ENCODE measurements at regions not wholly inside any gene's neighbourhood (a gene's known extent, or its start where the extent isn't known, plus 50 kb on each side); places are given as distances from the start of the nearest gene placed in this dataset.
"Not testable (repeated sequence)": the region's sequence is repeated elsewhere in the genome, so short reads cannot be mapped to it uniquely, and the experiment has no call there.

- no peak overlapping the region for H3K4me2 ChIP-seq (ENCODE audit: low read length)
- H3F3A ChIP-seq (ENCODE audit: insufficient read depth, low read length, poor library complexity, severe bottlenecking), result no peaks in the 10 kb centered on the region
- no peaks in the 10 kb centered on the region for H3K9me3 ChIP-seq (ENCODE audit: low read length)
- H3K27me3 ChIP-seq (ENCODE audit: insufficient read depth, low read depth, low read length), result no peaks in the 10 kb centered on the region
- TF ChIP-seq, protein P1, sequence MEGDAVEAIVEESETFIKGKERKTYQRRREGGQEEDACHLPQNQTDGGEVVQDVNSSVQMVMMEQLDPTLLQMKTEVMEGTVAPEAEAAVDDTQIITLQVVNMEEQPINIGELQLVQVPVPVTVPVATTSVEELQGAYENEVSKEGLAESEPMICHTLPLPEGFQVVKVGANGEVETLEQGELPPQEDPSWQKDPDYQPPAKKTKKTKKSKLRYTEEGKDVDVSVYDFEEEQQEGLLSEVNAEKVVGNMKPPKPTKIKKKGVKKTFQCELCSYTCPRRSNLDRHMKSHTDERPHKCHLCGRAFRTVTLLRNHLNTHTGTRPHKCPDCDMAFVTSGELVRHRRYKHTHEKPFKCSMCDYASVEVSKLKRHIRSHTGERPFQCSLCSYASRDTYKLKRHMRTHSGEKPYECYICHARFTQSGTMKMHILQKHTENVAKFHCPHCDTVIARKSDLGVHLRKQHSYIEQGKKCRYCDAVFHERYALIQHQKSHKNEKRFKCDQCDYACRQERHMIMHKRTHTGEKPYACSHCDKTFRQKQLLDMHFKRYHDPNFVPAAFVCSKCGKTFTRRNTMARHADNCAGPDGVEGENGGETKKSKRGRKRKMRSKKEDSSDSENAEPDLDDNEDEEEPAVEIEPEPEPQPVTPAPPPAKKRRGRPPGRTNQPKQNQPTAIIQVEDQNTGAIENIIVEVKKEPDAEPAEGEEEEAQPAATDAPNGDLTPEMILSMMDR (IDR thresholded peaks at IDR 0.05; ENCODE audit: poor library complexity, severe bottlenecking), result no peak
- TF ChIP-seq MXI1 (conservative IDR thresholded peaks at IDR 0.05; ENCODE audit: poor library complexity, severe bottlenecking) (no peak), SMC3 (conservative IDR thresholded peaks at IDR 0.05; ENCODE audit: poor library complexity) (no peak), EP300 (conservative IDR thresholded peaks at IDR 0.05; ENCODE audit: poor library complexity, severe bottlenecking) (no peak), POLR2AphosphoS5 (IDR thresholded peaks at IDR 0.05) (no peak), EZH2 (IDR thresholded peaks at IDR 0.05; ENCODE audit: borderline replicate concordance, insufficient read depth, low read length, poor library complexity, severe bottlenecking) (no peak), TAF1 (IDR thresholded peaks at IDR 0.05; ENCODE audit: low read depth) (no peak), RAD21 (conservative IDR thresholded peaks at IDR 0.05) (no peak)
- TF ChIP-seq, protein P2, sequence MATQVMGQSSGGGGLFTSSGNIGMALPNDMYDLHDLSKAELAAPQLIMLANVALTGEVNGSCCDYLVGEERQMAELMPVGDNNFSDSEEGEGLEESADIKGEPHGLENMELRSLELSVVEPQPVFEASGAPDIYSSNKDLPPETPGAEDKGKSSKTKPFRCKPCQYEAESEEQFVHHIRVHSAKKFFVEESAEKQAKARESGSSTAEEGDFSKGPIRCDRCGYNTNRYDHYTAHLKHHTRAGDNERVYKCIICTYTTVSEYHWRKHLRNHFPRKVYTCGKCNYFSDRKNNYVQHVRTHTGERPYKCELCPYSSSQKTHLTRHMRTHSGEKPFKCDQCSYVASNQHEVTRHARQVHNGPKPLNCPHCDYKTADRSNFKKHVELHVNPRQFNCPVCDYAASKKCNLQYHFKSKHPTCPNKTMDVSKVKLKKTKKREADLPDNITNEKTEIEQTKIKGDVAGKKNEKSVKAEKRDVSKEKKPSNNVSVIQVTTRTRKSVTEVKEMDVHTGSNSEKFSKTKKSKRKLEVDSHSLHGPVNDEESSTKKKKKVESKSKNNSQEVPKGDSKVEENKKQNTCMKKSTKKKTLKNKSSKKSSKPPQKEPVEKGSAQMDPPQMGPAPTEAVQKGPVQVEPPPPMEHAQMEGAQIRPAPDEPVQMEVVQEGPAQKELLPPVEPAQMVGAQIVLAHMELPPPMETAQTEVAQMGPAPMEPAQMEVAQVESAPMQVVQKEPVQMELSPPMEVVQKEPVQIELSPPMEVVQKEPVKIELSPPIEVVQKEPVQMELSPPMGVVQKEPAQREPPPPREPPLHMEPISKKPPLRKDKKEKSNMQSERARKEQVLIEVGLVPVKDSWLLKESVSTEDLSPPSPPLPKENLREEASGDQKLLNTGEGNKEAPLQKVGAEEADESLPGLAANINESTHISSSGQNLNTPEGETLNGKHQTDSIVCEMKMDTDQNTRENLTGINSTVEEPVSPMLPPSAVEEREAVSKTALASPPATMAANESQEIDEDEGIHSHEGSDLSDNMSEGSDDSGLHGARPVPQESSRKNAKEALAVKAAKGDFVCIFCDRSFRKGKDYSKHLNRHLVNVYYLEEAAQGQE (IDR thresholded peaks at IDR 0.05; ENCODE audit: borderline replicate concordance), result no peak
- no peak overlapping the region for H3K9ac ChIP-seq (ENCODE audit: low read length)
- H3K36me3 ChIP-seq (ENCODE audit: insufficient read depth, low read length), result no peaks in the 10 kb centered on the region
- H3K79me2 ChIP-seq (replicated peaks; ENCODE audit: insufficient read depth, low read length), result no peaks in the 10 kb centered on the region
- no peak overlapping the region for H2AFZ ChIP-seq (ENCODE audit: low read depth, low read length)
- no peaks in the 10 kb centered on the region for H3K9me2 ChIP-seq (ENCODE audit: insufficient read depth, low read length)
- H3K27ac ChIP-seq (ENCODE audit: low read length), result no peak overlapping the region
- no peaks in the 10 kb centered on the region for H4K20me1 ChIP-seq (ENCODE audit: insufficient read depth)
- H3K4me3 ChIP-seq (ENCODE audit: low read length), result no peak overlapping the region
Observed at GRCh38 chr7:153217032-153217431, 457.5 kb downstream of the ACTR3B start.

GRCh38 chr7:153224890-153225289 is 465.3 kb downstream of the ACTR3B start:
- no peaks in the 10 kb centered on the region for H3K27me3 ChIP-seq (ENCODE audit: insufficient read depth, low read depth, low read length)
- no peak overlapping the region for H3K4me3 ChIP-seq (ENCODE audit: low read length)
- H3K9ac ChIP-seq (ENCODE audit: low read length), result no peak overlapping the region
- no peaks in the 10 kb centered on the region for H3K9me3 ChIP-seq (ENCODE audit: low read length)
- no peak overlapping the region for H3K4me2 ChIP-seq (ENCODE audit: low read length)
- H3F3A ChIP-seq (ENCODE audit: insufficient read depth, low read length, poor library complexity, severe bottlenecking), result no peaks in the 10 kb centered on the region
- H4K20me1 ChIP-seq (ENCODE audit: insufficient read depth), result no peaks in the 10 kb centered on the region
- H3K36me3 ChIP-seq (ENCODE audit: insufficient read depth, low read length), result no peaks in the 10 kb centered on the region
- no peak overlapping the region for H2AFZ ChIP-seq (ENCODE audit: low read depth, low read length)
- H3K79me2 ChIP-seq (replicated peaks; ENCODE audit: insufficient read depth, low read length), result no peaks in the 10 kb centered on the region
- no peak overlapping the region for H3K27ac ChIP-seq (ENCODE audit: low read length)
- TF ChIP-seq, protein P2 (IDR thresholded peaks at IDR 0.05; ENCODE audit: borderline replicate concordance), result no peak
- TF ChIP-seq MXI1 (conservative IDR thresholded peaks at IDR 0.05; ENCODE audit: poor library complexity, severe bottlenecking) (no peak), EZH2 (IDR thresholded peaks at IDR 0.05; ENCODE audit: borderline replicate concordance, insufficient read depth, low read length, poor library complexity, severe bottlenecking) (no peak), RAD21 (conservative IDR thresholded peaks at IDR 0.05) (no peak), POLR2AphosphoS5 (IDR thresholded peaks at IDR 0.05) (no peak), EP300 (conservative IDR thresholded peaks at IDR 0.05; ENCODE audit: poor library complexity, severe bottlenecking) (no peak), SMC3 (conservative IDR thresholded peaks at IDR 0.05; ENCODE audit: poor library complexity) (no peak), TAF1 (IDR thresholded peaks at IDR 0.05; ENCODE audit: low read depth) (no peak)
- TF ChIP-seq, protein P1 (IDR thresholded peaks at IDR 0.05; ENCODE audit: poor library complexity, severe bottlenecking), result no peak
- no peaks in the 10 kb centered on the region for H3K9me2 ChIP-seq (ENCODE audit: insufficient read depth, low read length)

GRCh38 chr7:153245136-153245535 is 485.6 kb downstream of the ACTR3B start:
- H3K36me3 ChIP-seq (ENCODE audit: insufficient read depth, low read length); H3K4me2 ChIP-seq (ENCODE audit: low read length); H3K4me3 ChIP-seq (ENCODE audit: low read length); H3K9ac ChIP-seq (ENCODE audit: low read length); H4K20me1 ChIP-seq (ENCODE audit: insufficient read depth); H3K27me3 ChIP-seq (ENCODE audit: insufficient read depth, low read depth, low read length); H3K9me3 ChIP-seq (ENCODE audit: low read length); H3K9me2 ChIP-seq (ENCODE audit: insufficient read depth, low read length); H3K79me2 ChIP-seq (replicated peaks; ENCODE audit: insufficient read depth, low read length); H3K27ac ChIP-seq (ENCODE audit: low read length); H3F3A ChIP-seq (ENCODE audit: insufficient read depth, low read length, poor library complexity, severe bottlenecking); H2AFZ ChIP-seq (ENCODE audit: low read depth, low read length): not testable (repeated sequence)
